ENCODE measurements at regions not wholly inside any gene's neighbourhood (a gene's known extent, or its start where the extent isn't known, plus 50 kb on each side); places are given as distances from the start of the nearest gene placed in this dataset.

DNA sequence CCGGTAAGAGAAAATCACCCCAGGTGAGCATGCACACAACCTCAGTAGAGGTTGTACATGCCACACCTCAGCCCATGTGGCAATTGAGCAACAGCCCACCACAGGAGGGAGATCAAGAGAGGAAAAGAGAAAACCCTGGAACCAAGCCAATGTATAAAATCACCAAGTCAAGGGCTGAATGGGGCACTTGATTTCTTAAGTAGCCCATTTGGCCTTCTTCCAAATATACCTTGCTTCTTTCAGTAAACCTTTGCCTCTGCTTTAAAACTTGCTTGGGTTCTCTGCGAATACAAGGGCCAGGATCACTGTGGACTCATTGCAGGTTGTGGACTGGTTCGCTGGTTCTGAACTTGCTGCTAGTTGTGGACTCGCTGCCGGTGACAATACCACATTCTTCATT, 1814.0 kb downstream of the PLA2G4A start:
- TF ChIP-seq, protein P1, sequence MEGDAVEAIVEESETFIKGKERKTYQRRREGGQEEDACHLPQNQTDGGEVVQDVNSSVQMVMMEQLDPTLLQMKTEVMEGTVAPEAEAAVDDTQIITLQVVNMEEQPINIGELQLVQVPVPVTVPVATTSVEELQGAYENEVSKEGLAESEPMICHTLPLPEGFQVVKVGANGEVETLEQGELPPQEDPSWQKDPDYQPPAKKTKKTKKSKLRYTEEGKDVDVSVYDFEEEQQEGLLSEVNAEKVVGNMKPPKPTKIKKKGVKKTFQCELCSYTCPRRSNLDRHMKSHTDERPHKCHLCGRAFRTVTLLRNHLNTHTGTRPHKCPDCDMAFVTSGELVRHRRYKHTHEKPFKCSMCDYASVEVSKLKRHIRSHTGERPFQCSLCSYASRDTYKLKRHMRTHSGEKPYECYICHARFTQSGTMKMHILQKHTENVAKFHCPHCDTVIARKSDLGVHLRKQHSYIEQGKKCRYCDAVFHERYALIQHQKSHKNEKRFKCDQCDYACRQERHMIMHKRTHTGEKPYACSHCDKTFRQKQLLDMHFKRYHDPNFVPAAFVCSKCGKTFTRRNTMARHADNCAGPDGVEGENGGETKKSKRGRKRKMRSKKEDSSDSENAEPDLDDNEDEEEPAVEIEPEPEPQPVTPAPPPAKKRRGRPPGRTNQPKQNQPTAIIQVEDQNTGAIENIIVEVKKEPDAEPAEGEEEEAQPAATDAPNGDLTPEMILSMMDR (conservative IDR thresholded peaks at IDR 0.05; ENCODE audit: low read depth in 2 of 2), result no peak
- TF ChIP-seq EZH2 (IDR thresholded peaks at IDR 0.05; ENCODE audit: low read depth, unreplicated experiment) (no peak), POLR2AphosphoS5 (IDR thresholded peaks at IDR 0.05; ENCODE audit: low read depth) (no peak), EZH2phosphoT487 (IDR thresholded peaks at IDR 0.05; ENCODE audit: unreplicated experiment) (no peak), STAT1 (IDR thresholded peaks at IDR 0.05; ENCODE audit: unreplicated experiment) (no peak), JUNB (IDR thresholded peaks at IDR 0.05; ENCODE audit: unreplicated experiment) (no peak), NANOG (IDR thresholded peaks at IDR 0.05; ENCODE audit: borderline replicate concordance) (no peak)
- TF ChIP-seq, protein P2, sequence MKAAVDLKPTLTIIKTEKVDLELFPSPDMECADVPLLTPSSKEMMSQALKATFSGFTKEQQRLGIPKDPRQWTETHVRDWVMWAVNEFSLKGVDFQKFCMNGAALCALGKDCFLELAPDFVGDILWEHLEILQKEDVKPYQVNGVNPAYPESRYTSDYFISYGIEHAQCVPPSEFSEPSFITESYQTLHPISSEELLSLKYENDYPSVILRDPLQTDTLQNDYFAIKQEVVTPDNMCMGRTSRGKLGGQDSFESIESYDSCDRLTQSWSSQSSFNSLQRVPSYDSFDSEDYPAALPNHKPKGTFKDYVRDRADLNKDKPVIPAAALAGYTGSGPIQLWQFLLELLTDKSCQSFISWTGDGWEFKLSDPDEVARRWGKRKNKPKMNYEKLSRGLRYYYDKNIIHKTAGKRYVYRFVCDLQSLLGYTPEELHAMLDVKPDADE (IDR thresholded peaks at IDR 0.05), result no peak
- TF ChIP-seq, protein P3, sequence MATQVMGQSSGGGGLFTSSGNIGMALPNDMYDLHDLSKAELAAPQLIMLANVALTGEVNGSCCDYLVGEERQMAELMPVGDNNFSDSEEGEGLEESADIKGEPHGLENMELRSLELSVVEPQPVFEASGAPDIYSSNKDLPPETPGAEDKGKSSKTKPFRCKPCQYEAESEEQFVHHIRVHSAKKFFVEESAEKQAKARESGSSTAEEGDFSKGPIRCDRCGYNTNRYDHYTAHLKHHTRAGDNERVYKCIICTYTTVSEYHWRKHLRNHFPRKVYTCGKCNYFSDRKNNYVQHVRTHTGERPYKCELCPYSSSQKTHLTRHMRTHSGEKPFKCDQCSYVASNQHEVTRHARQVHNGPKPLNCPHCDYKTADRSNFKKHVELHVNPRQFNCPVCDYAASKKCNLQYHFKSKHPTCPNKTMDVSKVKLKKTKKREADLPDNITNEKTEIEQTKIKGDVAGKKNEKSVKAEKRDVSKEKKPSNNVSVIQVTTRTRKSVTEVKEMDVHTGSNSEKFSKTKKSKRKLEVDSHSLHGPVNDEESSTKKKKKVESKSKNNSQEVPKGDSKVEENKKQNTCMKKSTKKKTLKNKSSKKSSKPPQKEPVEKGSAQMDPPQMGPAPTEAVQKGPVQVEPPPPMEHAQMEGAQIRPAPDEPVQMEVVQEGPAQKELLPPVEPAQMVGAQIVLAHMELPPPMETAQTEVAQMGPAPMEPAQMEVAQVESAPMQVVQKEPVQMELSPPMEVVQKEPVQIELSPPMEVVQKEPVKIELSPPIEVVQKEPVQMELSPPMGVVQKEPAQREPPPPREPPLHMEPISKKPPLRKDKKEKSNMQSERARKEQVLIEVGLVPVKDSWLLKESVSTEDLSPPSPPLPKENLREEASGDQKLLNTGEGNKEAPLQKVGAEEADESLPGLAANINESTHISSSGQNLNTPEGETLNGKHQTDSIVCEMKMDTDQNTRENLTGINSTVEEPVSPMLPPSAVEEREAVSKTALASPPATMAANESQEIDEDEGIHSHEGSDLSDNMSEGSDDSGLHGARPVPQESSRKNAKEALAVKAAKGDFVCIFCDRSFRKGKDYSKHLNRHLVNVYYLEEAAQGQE (IDR thresholded peaks at IDR 0.05; ENCODE audit: unreplicated experiment), result no peak

Measured in GM23338 (cell line).